CD4-positive, alpha-beta T cell treated with Interleukin-10 for 1 hour (primary cell): ENCODE measurements at regions not wholly inside any gene's neighbourhood (a gene's known extent, or its start where the extent isn't known, plus 50 kb on each side); places are given as distances from the start of the nearest gene placed in this dataset.
A peak's percentile ranks its signal among the peaks of the same experiment; 100 is the strongest.

ENCODE experiments used
- DNase-seq: peaks from one replicate; pipeline ENCODE4 v3.0.0-alpha.2; 2020

GRCh38 chr12:46445093-46445492 lies 72.5 kb upstream of the SLC38A2 start:
- DNase-seq = no peak

DNA sequence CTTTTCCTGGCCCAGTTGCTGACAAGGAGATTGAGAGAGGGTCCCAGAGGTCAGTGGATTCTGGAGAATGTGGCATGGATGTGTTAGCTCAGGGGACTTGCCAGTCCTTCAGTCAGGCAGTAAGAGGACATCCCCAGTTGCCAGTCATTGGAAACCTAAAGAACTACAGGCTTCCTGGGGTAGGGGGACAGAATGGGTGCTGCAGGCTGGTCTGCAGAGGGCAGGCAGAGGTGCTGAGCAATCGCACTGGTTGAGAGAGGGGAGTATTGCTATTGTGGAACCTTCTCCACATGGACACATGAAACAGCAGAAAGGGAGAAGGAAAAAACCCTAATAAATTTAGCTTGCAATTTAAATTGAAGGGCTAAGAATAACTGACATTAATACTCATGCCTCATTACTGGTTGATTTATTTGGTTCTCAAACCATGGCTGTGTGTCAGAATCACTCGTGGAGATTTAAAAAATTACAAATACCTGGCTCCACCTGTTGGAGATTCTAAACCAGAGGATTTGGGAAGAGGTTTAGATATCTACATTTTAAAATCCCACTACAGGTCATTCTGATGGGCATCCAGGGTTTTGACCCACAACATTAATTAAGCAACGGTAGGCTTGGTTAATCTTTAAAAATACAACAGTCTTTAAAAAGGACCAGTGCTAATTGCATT lies 71.2 kb upstream of the SLC38A2 start:
- DNase-seq = no peak

DNA sequence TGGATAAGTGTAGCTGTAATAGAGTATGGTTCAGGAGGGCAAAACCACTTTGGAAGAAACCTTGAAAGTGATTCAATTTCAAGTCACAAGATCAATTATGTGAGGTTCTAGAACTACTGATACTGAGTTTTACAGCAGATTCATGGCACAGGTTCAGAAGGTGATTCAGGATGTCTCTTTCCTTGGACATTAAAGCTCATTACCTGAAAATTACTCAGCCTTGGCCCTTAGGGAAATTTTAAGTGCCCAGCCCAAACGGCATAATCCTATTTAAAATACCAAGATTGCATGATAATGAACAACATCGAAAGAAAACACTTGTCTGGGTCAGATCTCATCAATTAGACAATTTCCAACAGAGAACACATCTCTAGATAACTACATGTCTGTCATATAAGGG lies 70.2 kb upstream of the SLC38A2 start:
- no peak for DNase-seq

DNA sequence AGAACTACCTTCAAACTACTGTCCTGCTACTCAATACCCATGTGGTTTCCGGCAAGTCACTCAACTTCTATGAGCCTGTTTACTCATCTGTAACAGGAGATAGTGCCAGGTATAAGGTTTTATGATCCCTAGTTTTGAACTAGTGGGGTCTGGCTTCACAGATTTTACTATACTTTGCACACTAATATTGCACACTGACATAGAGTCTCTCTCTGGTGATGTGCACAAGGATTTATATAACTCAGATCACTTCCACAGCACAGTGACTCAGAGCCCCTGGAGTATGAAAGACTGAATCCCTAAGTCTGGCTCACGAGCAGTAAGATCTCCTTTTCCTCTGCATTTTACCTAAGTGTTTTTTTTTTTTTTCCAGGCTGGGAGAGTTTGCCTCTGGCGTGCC lies 69.7 kb upstream of the SLC38A2 start:
- DNase-seq = no peak

DNA sequence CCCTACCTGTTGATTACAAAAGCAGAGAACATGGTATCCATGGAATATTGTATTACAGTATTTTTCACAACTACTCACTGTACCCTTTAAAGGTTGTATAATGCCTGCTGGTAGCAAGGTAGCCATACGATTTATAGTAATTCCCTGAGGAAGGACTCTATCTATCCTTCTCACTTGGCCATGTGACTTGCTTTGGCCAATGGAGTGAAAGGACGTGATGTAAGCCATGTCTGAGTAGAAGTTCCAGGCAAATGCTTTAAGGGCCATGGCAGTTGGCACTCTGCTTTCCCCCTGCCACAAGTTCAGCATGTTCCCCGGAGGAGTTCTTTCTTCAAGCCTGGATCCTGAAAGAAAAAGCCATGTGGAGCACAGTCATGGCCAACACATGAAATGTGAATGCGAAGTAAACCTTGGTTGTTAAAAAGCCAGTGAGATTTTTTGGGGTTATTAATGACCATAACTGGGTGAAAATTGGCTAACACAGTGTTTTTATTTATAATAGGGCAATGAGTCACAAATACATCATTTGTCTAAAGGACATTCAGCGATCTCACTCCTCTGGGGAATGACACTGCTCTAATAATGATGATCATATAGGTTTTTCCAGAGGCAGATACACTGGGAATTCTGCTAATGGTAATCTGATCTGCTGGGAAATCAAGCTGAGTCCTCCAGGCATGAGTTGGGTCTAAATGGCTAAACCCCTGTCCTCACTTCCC lies 67.4 kb upstream of the SLC38A2 start:
- DNase-seq = no peak

GRCh38 chr12:46438719-46439319 lies 66.2 kb upstream of the SLC38A2 start:
- no peak for DNase-seq

DNA sequence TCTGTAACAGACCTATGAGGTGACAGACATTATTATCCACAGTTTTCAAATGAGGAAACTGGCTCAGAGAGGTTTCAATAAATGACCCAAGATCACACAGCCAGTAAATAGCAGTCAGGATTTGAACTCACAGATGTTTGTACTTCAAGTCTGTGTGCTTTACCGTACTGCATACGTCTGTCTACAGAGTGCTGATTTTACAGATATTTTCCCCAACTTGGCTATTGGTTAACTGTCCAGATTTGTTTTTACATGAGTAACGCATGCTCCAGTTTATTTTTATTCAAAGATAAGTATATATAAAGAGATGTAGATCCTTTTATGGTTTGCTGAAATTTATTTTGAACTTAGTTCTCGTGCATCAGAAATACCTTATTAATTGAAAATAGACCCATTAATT lies 65.7 kb upstream of the SLC38A2 start:
- DNase-seq = no peak

GRCh38 chr12:46437469-46437868 lies 64.9 kb upstream of the SLC38A2 start:
- no peak for DNase-seq

- DNase-seq = no peak
These were observed 64.2 kb upstream of the SLC38A2 start for GRCh38 chr12:46436747-46437146.

- DNase-seq = no peak
These were observed 63.1 kb upstream of the SLC38A2 start for GRCh38 chr12:46435625-46436024.

DNA sequence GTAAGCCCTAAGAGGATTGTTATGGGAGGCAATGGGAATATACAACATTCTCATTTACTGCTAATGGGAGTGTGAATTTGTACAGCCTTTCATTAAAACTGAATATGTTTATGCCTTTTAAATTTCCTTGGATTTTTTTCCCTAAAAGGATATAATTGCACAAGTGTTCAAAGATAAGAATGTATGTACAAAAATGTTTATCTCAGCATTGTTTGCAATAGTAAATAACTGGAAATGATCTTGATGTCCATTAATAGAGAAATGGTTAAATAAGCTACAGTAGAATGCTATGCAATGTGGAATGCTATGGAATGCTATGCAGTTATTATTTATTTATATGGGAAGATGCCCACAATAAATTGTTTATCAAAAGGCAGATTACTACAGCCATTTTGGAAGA lies 62.5 kb upstream of the SLC38A2 start:
- DNase-seq = no peak

- DNase-seq = no peak
These were observed 61.3 kb upstream of the SLC38A2 start for GRCh38 chr12:46433829-46434228.

DNA sequence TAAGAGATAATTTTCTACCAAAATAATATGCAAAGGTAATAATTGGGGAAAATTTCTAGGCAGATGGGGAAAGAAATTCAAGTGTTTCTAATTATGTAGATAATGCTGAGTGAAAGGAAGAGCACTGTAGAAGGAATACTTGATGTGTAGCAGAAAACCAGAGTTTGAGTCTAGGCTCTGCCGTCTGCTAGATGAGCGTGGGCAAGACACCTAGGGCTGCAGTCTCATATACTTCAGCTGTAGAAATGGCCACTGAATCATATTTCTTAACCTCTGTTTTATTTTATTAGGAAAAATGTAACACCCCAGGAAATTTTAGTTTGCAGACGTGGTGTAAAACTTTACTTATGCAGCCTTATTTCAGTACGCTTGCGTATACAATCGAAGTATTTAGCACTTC lies 59.8 kb upstream of the SLC38A2 start:
- no peak for DNase-seq

GRCh38 chr12:46430340-46430948 lies 57.9 kb upstream of the SLC38A2 start:
- DNase-seq = peak; percentile 19
